WI38 (cell line): ENCODE measurements at regions not wholly inside any gene's neighbourhood (a gene's known extent, or its start where the extent isn't known, plus 50 kb on each side); places are given as distances from the start of the nearest gene placed in this dataset.

Experiments used
- H3K4me3 ChIP-seq: 2 replicates; pipeline ENCODE4 v1.5.1; 2011; ENCODE audit warnings: low read depth, mild to moderate bottlenecking, control low read depth, low read length
- CTCF ChIP-seq: IDR thresholded peaks from 2 replicates; pipeline ENCODE4 v1.5.1; 2012; ENCODE audit warnings: low read depth, mild to moderate bottlenecking, control low read depth, low read length

- TF ChIP-seq CTCF, result no peak
- H3K4me3 ChIP-seq, result no peak overlapping the region
Measured at GRCh38 chr1:56416495-56416894, 162.9 kb downstream of the PLPP3 start.

GRCh38 chr1:56415720-56416119 is 163.6 kb downstream of the PLPP3 start:
- TF ChIP-seq CTCF, result no peak
- no peak overlapping the region for H3K4me3 ChIP-seq

GRCh38 chr1:56415258-56415657 is 164.1 kb downstream of the PLPP3 start:
- no peak overlapping the region for H3K4me3 ChIP-seq
- TF ChIP-seq CTCF, result no peak

GRCh38 chr1:56414728-56415224 is 164.6 kb downstream of the PLPP3 start:
- no peak overlapping the region for H3K4me3 ChIP-seq
- no peak for TF ChIP-seq CTCF

GRCh38 chr1:56413671-56414199 is 165.6 kb downstream of the PLPP3 start:
- no peak overlapping the region for H3K4me3 ChIP-seq

GRCh38 chr1:56411484-56412180 is 167.7 kb downstream of the PLPP3 start:
- no peak overlapping the region for H3K4me3 ChIP-seq
- no peak for TF ChIP-seq CTCF

More at GRCh38 chr1:56413671-56414199, 165.6 kb downstream of the PLPP3 start:
- TF ChIP-seq CTCF, result no peak

- TF ChIP-seq CTCF, result no peak
- no peak overlapping the region for H3K4me3 ChIP-seq
Measured at GRCh38 chr1:56411021-56411420, 168.3 kb downstream of the PLPP3 start.
